A673 (cell line): ENCODE measurements at regions not wholly inside any gene's neighbourhood (a gene's known extent, or its start where the extent isn't known, plus 50 kb on each side); places are given as distances from the start of the nearest gene placed in this dataset.
"Not testable (repeated sequence)": the region's sequence is repeated elsewhere in the genome, so short reads cannot be mapped to it uniquely, and the experiment has no call there.

Experiments
- BruUV-seq: library from RNA; stranded (reverse); fragments of 400-500 nt; replicated peaks from 2 replicates; lab custom pipeline; 2021; lab: Mats Ljungman, UMichigan
- CTCF ChIA-PET: fragments of 300-600 bp; sonication (Branson Sonifier 250); formaldehyde crosslinking; loops from one replicate; lab custom pipeline; 2022; ENCODE audit warnings: antibody characterized with exemption; lab: Charles Lee
- POLR2A ChIA-PET: fragments of 300-600 bp; sonication (Branson Sonifier 250); formaldehyde crosslinking; loops from one replicate; lab custom pipeline; 2022; ENCODE audit warnings: antibody characterized with exemption; ENCODE audit not compliant: low non-redundant PET; lab: Charles Lee
- DNase-seq: peaks from one replicate; pipeline ENCODE4 v3.0.0-alpha.2; 2015; ENCODE audit warnings: low spot score
- H3K27ac ChIP-seq: fragments of 200-600 bp; sonication (generic); 2 replicates; pipeline ENCODE4 v1.5.1; 2016; ENCODE audit warnings: mixed run types, low read depth, mild to moderate bottlenecking, mixed read lengths, antibody characterized with exemption, low read length; ENCODE audit not compliant: poor library complexity, severe bottlenecking
- H3K27me3 ChIP-seq: fragments of 200-600 bp; sonication (generic); replicated peaks from 2 replicates; pipeline ENCODE4 v1.6.1; 2017; ENCODE audit warnings: mixed run types, low read depth, mild to moderate bottlenecking, mixed read lengths, antibody characterized with exemption, low read length; ENCODE audit not compliant: insufficient read depth, poor library complexity
- H3K36me3 ChIP-seq: fragments of 200-600 bp; sonication (generic); 2 replicates; pipeline ENCODE4 v1.6.1; 2016; ENCODE audit warnings: mixed run types, mild to moderate bottlenecking, mixed read lengths, antibody characterized with exemption, low read length; ENCODE audit not compliant: insufficient read depth, poor library complexity, severe bottlenecking
- H3K4me1 ChIP-seq: fragments of 200-600 bp; sonication (generic); 2 replicates; pipeline ENCODE4 v1.6.1; 2017; ENCODE audit warnings: mixed run types, mild to moderate bottlenecking, mixed read lengths, antibody characterized with exemption, low read length; ENCODE audit not compliant: insufficient read depth, poor library complexity, severe bottlenecking
- H3K4me3 ChIP-seq: fragments of 200-600 bp; sonication (generic); 2 replicates; pipeline ENCODE4 v1.5.1; 2016; ENCODE audit warnings: low read depth, mixed run types, mild to moderate bottlenecking, mixed read lengths, low read length; ENCODE audit not compliant: poor library complexity, severe bottlenecking
- H3K9me3 ChIP-seq: fragments of 200-600 bp; sonication (generic); 2 replicates; pipeline ENCODE4 v1.6.1; 2016; ENCODE audit warnings: mixed run types, low read depth, mild to moderate bottlenecking, mixed read lengths, antibody characterized with exemption, low read length; ENCODE audit not compliant: poor library complexity, severe bottlenecking
- EZH2 ChIP-seq: fragments of 200-600 bp; sonication (generic); IDR thresholded peaks from 2 replicates; pipeline ENCODE4 v1.6.1; 2017; ENCODE audit warnings: borderline replicate concordance, low read depth, mild to moderate bottlenecking, mixed read lengths, antibody characterized with exemption, low read length; ENCODE audit not compliant: poor library complexity, severe bottlenecking
- intact Hi-C: fragments of 100-400 bp; cut with micrococcal nuclease; formaldehyde crosslinking; loops from one replicate; pipeline ENCODE4 v1.10.0; 2022; ENCODE audit not compliant: unreplicated experiment
- TF ChIP-seq, protein P1 (sequence below): fragments of 300-800, 200-600 bp; sonication (generic); conservative IDR thresholded peaks from 2 replicates; pipeline ENCODE4 v1.5.1; 2017; ENCODE audit warnings: low read depth, mild to moderate bottlenecking, antibody characterized with exemption, low read length, moderate library complexity, mixed read lengths

- H3K27me3 ChIP-seq, POLR2A ChIA-PET, BruUV-seq, CTCF ChIA-PET, H3K4me1 ChIP-seq, H3K27ac ChIP-seq, intact Hi-C loops, H3K36me3 ChIP-seq, H3K9me3 ChIP-seq, H3K4me3 ChIP-seq, DNase-seq: not testable (repeated sequence)
Measured at GRCh38 chr1:143764831-143765230, 207.0 kb downstream of the FAM72C start.

GRCh38 chr1:143760366-143760765 is 211.4 kb downstream of the FAM72C start:
- DNase-seq, POLR2A ChIA-PET, intact Hi-C loops, H3K27ac ChIP-seq, H3K4me3 ChIP-seq, H3K9me3 ChIP-seq, H3K4me1 ChIP-seq, H3K27me3 ChIP-seq, BruUV-seq, CTCF ChIA-PET, H3K36me3 ChIP-seq: not testable (repeated sequence)

- H3K9me3 ChIP-seq, CTCF ChIA-PET, BruUV-seq, H3K27ac ChIP-seq, DNase-seq, POLR2A ChIA-PET, H3K4me3 ChIP-seq, intact Hi-C loops, H3K4me1 ChIP-seq, H3K27me3 ChIP-seq, H3K36me3 ChIP-seq: not testable (repeated sequence)
Measured at GRCh38 chr1:143755961-143756360, 215.8 kb downstream of the FAM72C start.

GRCh38 chr1:143748906-143749305 is 222.9 kb downstream of the FAM72C start:
- ChIA-PET POLR2A (no interaction called here), CTCF (no interaction called here)
- intact Hi-C loops: no loop called here
- BruUV-seq: no TSS peak
- H3K36me3 ChIP-seq: no peaks in the 10 kb centered on the region
- H3K27me3 ChIP-seq: no peaks in the 10 kb centered on the region
- DNase-seq: no peak
- no peak for TF ChIP-seq EZH2
- TF ChIP-seq, protein P1, sequence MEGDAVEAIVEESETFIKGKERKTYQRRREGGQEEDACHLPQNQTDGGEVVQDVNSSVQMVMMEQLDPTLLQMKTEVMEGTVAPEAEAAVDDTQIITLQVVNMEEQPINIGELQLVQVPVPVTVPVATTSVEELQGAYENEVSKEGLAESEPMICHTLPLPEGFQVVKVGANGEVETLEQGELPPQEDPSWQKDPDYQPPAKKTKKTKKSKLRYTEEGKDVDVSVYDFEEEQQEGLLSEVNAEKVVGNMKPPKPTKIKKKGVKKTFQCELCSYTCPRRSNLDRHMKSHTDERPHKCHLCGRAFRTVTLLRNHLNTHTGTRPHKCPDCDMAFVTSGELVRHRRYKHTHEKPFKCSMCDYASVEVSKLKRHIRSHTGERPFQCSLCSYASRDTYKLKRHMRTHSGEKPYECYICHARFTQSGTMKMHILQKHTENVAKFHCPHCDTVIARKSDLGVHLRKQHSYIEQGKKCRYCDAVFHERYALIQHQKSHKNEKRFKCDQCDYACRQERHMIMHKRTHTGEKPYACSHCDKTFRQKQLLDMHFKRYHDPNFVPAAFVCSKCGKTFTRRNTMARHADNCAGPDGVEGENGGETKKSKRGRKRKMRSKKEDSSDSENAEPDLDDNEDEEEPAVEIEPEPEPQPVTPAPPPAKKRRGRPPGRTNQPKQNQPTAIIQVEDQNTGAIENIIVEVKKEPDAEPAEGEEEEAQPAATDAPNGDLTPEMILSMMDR: no peak
- H3K4me1 ChIP-seq: no peaks in the 10 kb centered on the region
- no peak overlapping the region for H3K4me3 ChIP-seq
- no peak overlapping the region for H3K27ac ChIP-seq
- no peaks in the 10 kb centered on the region for H3K9me3 ChIP-seq

- peaks cover 22% of the 10 kb centered on the region for H3K27me3 ChIP-seq
- no peaks in the 10 kb centered on the region for H3K9me3 ChIP-seq
- H3K36me3 ChIP-seq: no peaks in the 10 kb centered on the region
- intact Hi-C loops: no loop called here
- CTCF ChIA-PET: no interaction called here
- H3K27ac ChIP-seq: no peak overlapping the region
- no peak for DNase-seq
- no TSS peak for BruUV-seq
- H3K4me1 ChIP-seq: no peaks in the 10 kb centered on the region
- peak overlapping the region; percentile 52 for H3K4me3 ChIP-seq
- POLR2A ChIA-PET: no interaction called here
- TF ChIP-seq, protein P1: no peak
- TF ChIP-seq EZH2: no peak
Measured at GRCh38 chr1:143736562-143736961, 235.2 kb downstream of the FAM72C start.
